SK-N-MC (cell line): ENCODE measurements at regions not wholly inside any gene's neighbourhood (a gene's known extent, or its start where the extent isn't known, plus 50 kb on each side); places are given as distances from the start of the nearest gene placed in this dataset.

Experiments used
- EZH2 ChIP-seq: fragments of 200-600 bp; sonication (generic); IDR thresholded peaks from one replicate; pipeline ENCODE4 v1.6.1; 2017; ENCODE audit warnings: antibody characterized with exemption
- POLR2AphosphoS5 ChIP-seq: IDR thresholded peaks from 2 replicates; pipeline ENCODE4 v1.6.1; 2012; ENCODE audit warnings: mild to moderate bottlenecking, low read depth, low read length, borderline replicate concordance

DNA sequence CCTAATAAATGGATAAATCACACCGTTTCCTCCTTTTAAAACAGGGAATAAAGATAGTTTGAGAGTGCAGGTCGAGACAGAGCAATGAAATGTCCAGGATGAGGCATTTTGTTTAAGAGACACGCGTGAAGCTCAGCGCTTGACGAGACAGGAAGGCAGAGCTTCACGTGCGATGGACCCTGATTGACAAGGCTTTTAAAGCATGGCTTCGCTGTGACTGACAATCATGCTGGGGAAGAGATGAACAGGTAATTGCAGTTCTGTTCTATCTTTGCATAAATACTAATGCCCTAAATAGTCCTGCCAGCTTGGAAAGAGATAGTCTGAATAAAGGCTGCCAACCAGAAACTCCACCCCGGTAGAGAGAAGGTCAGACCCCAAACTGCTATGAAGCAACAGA is 442.3 kb upstream of the PFKP start:
- TF ChIP-seq EZH2 (no peak), POLR2AphosphoS5 (no peak)
